GM19455 (cell line): ENCODE measurements at regions not wholly inside any gene's neighbourhood (a gene's known extent, or its start where the extent isn't known, plus 50 kb on each side); places are given as distances from the start of the nearest gene placed in this dataset.

Experiments used
- ATAC-seq: cut with Tn5 transposase; IDR thresholded peaks from one replicate; pipeline ENCODE4 v1.9.1; 2021; ENCODE audit not compliant: unreplicated experiment

DNA sequence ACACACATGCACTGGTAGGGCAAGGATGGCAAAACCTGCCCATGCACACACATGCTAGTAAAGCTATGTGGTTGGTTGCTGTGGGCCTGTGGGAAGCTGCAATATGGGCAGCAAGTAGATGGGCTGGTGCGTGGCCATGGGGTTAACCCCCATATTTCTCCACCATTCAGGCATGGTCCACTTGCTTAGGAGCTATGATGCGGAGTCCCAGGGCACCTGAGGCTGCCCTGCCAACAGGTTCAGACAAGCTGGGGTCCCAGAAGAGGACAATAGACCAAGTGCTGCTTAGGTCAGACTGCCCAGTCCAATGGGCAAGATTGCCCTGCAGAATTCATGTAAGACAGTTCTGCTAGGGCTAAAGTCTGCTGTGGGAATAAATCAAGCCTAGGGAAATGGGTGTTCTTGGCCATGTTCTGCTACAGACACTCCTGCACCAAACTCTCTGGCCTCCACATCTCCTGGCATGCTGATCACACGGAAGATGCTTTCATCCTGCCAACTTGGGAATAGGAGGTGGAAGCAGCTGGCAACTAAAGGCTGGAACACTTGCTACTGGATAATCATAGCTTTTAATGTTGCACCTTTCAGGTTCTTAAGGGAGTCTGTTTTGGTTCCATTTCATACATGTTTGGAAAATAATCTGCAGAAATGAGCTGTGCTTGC is 646.3 kb upstream of the SLITRK1 start:
- ATAC-seq, result no peak

DNA sequence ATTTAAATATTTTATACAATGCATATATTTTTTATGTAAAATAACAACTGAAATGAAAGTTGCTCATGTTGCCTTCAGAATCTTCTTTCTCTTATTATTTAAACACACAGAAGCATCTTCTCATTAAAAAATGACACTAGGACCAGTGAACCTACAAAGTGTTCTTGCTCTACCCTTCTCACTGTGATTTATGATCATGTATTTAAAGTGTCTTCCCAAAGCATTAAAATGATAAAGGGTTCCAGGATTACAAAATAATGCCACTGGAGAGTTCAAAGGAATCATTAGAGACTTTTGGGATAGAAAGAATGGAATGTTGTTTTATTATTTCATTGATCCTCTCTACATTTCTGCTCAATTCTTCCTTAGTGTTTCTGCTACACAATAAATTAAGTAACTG is 643.6 kb upstream of the SLITRK1 start:
- no peak for ATAC-seq

DNA sequence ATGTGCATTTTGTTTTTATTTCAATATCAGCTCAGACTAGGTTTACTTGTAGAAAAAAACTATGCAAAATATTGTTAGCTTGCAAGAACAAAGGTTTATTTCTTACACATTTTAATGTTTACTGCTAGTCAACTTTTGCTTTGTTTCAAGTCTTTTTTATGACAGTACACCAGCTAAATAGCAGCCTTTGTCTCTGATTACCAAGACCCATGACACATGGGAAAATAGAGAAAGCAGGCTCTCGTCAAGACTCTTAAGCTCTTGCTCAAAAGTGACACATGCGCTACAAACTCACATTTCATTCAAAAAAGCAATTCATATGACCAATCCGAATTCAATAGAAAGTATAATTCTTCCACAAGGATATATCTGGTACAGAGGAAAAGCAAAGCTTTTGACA is 642.3 kb upstream of the SLITRK1 start:
- ATAC-seq, result no peak

DNA sequence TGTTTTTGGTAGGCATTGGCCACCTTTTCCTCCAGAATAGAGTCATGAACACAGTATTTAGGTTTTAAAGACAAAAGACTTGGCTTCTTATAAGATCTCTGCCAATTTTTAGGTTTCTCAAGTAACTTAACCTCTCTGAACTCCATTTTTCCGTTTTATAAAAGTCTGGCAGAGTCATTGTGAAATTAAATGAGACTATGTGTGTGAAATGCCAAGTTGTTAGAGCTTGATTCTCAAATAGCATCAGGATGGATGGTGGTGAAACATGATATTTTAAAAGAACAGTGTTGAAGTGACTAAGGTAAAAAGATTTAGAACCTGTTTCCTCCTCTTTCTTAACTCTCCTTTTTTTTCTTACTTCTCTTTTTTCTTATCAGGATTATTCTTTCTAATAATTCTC is 617.7 kb upstream of the SLITRK1 start:
- no peak for ATAC-seq

DNA sequence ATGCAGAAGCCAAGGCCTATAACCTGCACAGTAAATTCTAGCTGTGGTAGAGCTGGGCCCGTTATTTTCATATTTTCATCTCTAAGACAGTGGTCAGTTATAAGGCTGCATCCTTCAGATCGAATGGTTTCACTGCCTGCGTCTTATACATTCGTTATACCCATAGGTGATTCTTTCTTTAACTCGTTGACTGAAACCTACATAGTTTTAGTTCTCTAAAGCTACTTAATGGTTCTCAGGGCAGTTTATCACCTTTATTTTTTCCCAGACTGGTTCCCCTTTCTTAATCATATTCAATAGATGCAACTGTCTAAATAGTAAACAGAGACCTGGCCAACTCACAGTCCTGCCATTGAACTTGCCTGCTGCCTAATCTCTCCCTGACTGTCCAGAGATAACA is 615.3 kb upstream of the SLITRK1 start:
- ATAC-seq, result no peak

DNA sequence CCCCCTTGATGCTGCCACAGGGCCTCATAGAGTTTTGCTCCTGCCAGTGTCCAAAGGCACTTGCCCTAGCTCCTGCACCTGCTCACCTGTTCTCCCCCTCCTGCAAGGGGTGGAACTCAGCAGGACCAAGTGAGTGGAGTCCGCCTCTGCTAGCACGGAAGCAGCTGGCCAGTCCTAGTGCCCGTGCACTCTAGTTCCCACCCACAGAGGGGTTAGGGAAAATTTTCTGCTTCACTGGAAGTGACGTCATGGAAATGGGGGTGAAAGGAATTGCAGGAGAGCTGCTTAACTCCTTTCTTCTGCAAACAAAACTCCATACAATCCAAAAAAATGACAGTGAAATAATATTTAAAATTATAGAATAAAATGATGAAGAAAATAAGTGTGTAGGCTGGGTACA is 609.7 kb upstream of the SLITRK1 start:
- no peak for ATAC-seq

DNA sequence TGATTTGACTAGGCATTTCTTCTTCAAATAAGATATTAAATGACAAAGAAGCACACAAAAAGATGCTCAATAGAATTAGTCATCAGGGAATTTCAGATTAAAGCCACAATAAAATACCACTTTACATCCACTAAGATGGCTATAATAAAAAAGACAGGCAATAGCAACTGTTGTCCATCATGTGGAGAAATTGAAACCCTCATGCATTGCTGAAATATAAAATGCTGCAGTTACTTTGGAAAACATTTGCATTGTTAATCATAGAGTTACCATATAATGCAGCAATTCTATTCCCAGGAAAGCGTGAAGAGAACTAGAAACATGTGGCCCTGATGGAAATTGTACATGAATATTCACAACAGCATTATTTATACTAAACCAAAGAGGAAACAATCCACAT is 605.5 kb upstream of the SLITRK1 start:
- ATAC-seq, result no peak

DNA sequence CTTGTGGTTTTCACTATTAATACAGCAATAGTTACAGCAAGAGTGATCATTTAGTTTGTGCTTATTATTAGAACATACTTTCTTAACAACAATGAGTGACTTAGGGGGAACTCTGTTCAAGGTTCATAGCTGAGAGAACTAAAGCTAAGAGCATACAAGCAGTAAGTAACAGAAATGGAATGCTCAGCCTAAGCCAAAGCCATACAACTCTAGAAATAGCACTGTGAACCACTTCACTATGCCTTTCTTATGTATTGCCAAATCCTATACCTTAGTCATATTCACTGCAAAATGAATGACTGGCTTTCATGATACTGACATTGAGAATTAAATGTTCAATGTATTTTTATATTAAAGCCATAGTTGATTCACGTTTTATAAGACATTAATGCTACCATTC is 599.7 kb upstream of the SLITRK1 start:
- no peak for ATAC-seq

DNA sequence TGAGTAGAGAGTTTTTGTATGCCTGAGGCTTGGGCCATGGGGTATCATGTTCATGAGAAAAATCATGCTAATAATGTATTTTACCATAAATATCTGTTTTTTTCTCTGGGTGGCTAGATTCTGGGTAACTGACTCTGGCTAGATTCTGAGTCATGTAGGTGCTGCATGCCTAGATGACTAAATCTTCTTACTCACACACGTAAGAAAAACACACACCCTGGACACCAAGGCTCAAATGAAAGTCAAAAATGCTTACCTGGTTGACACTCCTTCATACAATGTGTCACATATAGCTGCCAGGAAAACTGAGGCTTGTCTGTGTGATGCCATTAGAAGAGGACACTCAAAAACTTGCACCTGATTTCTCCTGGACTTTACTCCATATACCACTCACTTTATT is 597.4 kb upstream of the SLITRK1 start:
- no peak for ATAC-seq

DNA sequence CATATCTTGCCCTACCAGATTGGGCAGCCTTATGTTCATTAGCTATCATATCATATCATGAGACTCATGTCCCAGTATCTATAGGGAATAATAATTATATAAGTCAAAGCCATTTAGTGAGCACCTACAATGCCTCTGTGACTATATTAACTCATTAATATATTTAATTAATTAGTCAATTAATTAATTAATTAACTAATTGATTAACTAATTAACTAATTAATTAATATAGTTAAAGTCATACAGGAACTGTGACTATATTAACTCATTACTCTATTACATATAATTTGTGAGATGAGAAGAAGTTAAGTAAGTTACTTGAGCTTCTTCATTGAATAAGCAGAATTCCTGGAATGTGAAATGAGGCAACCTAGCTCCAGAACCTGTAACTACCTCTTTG is 588.3 kb upstream of the SLITRK1 start:
- no peak for ATAC-seq

DNA sequence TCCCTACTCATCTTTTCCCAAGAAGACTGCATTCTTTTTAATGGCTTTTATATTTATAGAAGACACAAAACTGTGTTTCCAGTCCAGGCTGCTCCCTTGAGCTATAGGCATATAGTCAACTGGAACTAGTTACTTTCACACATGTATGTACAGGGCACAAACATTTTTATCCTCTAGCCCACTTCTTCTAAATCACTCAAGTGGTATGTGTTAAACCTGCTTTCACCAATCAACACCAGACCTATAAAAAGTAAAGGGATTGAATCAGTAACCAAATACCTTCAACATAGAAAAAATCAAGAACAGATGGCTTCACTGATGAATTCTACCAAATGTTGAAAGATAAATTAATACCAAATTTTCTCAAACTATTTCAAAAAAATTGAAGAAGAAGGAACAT is 584.2 kb upstream of the SLITRK1 start:
- no peak for ATAC-seq

DNA sequence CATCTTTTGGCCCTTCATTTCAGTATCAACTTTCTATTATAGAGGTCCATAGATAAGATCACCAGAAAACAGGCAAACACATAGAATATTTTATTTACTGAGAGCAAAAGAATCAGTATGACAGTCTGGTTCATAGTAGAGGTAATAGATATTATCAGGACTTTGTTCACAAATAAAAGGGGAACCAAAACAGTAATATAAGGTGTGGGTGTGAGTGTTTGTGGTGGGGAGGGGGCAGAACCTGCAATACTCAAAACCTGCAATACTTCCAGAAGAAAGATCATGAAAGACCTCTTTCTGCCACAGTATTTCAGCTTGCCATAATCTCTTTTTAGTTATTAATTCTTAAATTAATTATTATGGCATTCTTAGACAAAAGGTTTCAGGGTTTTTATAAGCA is 578.7 kb upstream of the SLITRK1 start:
- no peak for ATAC-seq

DNA sequence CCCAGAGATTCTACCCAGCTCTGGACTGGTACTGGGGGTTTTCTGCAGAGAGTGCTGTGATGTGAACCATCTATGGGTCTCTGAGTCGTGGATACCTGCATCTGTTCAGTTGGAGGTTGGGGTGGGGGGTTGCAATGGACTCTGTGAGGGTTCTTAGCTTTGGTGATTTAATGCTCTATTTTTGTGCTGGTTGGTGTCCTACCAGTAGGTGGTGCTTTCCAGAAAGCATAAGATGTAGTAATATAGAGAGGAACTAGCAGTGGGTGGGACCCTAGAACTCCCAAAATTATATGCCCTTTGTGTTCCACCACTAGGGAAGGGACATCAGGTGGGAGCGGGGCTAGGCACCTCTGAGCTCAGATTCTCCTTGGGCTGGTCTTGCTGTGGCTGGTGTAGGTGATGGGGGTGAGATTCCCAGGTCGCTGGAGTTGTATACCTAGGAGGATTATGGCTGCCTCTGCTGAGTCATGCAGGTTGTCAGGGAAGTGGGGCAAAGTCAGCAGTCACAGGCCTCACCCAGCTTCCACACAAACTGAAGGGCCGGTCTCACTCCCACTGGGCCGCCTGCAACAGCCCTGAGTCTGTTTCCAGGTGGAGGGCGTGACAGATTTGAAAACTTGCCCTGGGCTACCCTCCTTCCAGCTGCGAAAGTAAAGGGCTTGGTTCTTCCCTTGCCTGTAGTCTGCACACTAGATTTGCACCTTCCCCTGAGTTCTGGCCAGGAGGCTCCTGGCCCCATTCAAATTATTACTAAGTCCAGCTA is 573.0 kb upstream of the SLITRK1 start:
- ATAC-seq, result no peak

DNA sequence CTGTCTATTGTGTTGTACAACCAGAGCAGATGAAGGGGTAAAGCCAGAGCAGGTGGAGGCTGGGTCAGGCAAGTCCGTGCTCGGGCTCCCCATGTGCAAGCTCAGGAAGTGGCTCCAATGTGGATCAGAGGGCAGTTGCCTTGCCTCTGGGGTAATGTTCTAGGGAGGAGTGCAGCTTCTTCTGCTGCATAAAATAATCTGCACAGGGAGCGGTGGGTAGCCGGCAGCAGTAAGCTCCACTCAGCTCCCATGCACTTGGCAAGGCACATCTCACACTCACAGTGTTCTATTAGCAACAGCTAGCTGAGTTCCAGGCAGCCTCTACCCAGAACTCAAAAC is 565.3 kb upstream of the SLITRK1 start:
- no peak for ATAC-seq

DNA sequence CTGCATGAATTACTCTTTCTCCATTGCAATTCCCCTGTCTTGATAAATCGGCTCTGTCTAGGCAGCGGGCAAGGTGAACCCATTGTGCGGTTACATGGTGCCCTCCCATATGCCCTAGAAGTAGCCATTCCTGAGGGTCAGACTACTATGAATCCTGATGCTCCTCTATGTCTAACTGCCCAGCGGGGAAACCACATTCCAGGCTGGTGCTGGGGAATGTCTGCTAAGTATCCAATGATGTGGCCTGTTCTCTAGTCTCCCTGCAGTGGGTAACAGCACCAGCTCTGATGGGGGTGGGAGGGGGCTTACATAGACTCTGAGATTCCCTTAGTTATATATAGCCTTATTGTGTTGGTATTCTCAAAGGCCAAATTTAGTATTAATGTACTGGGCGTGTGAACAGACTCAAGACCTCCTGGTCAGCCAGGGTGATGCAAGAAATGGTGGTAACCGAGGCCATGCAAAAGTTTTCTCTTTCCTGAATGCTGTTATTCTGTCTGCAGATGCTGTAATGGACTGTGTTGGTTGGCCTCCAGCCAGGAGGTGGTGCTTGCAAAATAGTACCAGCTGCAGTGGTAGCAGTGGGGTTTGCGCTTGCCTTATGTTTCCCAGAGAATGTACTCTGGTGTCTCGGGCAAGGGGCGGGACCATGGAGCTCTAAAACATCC is 564.8 kb upstream of the SLITRK1 start:
- ATAC-seq, result no peak

DNA sequence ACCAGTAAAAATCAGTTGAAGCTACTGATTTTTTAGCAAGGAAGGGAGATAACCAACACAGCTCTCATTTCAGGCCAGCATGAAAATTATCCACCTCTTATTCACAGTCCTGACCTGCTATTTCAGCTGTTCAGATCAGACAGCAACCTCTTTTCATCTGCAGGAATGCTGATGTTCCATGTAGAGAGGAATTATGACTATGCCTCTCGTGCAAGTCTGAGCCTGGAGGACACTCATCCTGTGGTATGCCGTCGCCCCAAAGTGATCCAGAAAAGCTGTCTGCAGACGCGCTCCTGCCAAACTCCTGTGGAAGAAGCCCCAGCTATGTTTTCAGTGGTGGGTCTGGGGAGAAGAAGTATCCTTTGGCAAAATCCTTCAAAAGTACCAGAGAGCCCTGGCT is 563.5 kb upstream of the SLITRK1 start:
- no peak for ATAC-seq

DNA sequence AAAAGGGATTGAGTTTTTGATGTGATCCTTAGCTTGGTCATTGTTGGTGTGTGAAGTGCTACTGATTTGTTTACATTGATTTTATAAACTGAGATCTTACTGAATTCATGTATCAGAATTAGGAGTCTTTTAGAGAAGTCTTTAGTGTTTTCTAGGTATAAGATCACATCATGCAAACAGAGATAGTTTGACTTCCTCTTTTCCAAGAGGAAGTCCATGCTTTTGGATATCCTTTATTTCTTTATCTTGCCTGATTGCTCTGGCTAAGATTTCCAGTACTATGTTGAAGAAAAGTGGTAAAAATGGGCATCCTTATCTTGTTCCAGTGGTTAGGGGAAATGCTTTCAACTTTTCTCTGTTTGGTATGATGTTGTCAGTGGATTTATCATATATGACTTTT is 561.2 kb upstream of the SLITRK1 start:
- ATAC-seq, result no peak

DNA sequence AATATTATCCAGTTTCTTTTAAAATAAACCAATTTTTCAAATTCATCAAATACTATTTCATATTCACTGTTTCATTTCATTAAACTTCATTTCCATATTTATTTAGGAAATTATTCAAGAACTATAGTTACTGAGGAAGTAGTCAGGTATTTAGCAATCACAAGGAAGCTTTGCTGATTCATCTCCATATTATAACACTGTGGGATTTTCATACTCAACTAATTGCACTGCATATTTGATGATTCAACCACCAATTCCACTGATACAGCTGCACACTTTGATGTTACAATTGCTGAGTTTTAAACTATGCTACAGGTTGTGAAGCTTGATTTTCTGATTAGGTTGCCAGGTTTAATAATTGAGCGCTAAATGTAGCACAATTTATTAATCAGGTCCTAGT is 556.8 kb upstream of the SLITRK1 start:
- no peak for ATAC-seq

DNA sequence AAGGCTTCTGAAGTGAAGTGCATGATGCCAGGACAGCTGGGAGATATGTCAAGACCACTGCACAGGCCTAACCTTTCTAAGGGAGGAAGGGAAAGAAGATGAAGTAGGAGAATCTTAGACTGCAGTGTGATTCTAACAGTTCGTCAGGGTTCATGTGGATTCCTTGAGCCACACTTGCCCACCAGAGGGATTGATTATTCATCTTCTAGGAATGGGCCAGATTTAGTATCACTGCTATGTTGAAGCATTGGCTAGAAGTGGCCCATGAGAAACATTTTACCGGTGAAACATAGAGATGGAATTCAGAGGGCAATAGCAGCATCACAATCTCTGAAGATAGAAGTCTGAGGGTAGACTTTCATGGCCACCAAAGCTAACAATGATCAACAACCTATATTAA is 550.8 kb upstream of the SLITRK1 start:
- no peak for ATAC-seq

DNA sequence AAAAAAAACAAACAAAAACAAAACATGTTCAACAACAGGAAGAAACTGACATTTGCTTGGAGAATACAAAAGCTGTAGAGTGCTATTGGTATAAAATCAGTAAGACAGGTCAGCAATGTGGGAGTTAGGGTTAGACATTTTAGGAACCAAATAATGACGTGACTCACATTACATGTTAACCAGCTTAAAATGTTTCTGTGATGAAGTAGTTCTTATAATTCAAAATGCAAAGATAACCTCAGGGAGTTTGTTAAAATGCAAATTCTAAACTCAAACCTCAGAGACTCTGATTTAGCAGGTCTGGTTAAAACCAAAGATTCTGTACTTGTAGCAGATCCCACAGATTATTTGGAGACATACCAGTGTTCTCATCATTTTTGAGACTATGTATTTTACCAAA is 549.4 kb upstream of the SLITRK1 start:
- no peak for ATAC-seq

DNA sequence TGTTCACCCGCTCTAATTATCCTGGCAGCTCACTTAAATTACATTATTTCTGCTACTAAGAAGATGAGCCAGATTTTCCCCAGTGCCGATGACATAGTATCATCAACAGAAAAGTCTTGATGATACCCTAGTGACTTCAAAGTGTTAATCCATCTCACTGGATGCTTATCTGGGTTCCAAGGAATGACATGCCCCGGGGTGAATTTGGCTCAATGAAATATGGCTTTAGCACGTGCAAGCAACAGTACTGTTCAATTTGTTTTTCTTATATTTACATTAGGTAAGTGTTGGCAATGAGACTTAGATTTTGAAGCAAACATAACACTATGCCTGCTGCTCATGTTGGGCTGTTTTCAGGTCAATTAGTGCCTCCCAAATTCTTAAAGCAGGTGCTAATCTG is 548.2 kb upstream of the SLITRK1 start:
- no peak for ATAC-seq

DNA sequence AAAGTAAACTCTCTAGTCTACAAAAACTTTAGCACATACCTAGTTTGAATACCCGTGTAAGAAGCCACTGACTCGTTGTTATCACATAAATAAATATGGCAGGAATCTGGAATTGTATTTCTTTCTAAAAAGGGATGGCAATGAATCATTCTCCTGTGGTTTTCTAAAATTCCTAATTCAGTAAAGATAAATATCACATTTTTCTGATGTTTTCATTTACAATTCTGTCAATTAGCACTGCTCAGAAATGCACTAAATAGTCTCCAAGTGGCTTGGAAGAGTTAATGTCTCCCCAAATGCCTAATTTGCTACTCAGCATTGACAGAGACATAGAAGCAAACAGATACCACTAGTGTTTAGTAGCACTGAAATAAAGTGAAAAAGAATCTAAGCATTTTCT is 547.7 kb upstream of the SLITRK1 start:
- no peak for ATAC-seq

DNA sequence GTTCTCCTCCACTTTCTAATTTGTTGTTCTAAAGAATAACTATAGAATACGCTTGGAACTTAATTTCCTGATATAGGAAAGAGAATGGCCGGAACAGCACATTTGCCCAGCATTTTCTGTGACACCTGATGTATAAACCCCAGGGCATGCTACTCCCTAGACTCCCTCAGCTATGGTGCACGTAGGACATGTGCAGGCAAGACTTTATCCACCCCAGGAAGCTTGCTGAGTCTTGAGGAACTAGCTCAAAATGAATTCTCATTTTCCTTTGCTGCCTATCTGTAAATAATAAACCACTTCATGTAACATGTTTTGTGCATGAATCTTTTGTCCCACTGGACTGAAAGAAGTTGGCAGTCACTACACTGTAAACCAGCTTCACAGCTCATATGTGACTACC is 535.8 kb upstream of the SLITRK1 start:
- no peak for ATAC-seq
